ENCODE measurements at regions not wholly inside any gene's neighbourhood (a gene's known extent, or its start where the extent isn't known, plus 50 kb on each side); places are given as distances from the start of the nearest gene placed in this dataset.

GRCh38 chr11:112731538-112731937, 229.7 kb upstream of the NCAM1 start:
- Histone ChIP-seq H2AFZ (ENCODE audit: low read depth, low read length) (no peak overlapping the region), H3K9me3 (ENCODE audit: insufficient read depth, low read length) (no peaks in the 10 kb centered on the region), H4K20me1 (ENCODE audit: insufficient read depth, low read length) (no peaks in the 10 kb centered on the region), H3K4me1 (ENCODE audit: low read length) (no peaks in the 10 kb centered on the region), H3K4me3 (ENCODE audit: low read length) (no peak overlapping the region), H3K9ac (ENCODE audit: low read length) (no peak overlapping the region), H3K79me2 (ENCODE audit: low read length) (no peaks in the 10 kb centered on the region), H3K27me3 (ENCODE audit: low read depth, low read length) (peaks cover 10% of the 10 kb centered on the region; the same call in 1 of the 2 replicates), H3K4me2 (ENCODE audit: low read length) (no peak overlapping the region), H3K36me3 (replicated peaks; ENCODE audit: low read depth, low read length) (no peaks in the 10 kb centered on the region), H3K27ac (ENCODE audit: low read length) (no peak overlapping the region)
- TF ChIP-seq, protein P1, sequence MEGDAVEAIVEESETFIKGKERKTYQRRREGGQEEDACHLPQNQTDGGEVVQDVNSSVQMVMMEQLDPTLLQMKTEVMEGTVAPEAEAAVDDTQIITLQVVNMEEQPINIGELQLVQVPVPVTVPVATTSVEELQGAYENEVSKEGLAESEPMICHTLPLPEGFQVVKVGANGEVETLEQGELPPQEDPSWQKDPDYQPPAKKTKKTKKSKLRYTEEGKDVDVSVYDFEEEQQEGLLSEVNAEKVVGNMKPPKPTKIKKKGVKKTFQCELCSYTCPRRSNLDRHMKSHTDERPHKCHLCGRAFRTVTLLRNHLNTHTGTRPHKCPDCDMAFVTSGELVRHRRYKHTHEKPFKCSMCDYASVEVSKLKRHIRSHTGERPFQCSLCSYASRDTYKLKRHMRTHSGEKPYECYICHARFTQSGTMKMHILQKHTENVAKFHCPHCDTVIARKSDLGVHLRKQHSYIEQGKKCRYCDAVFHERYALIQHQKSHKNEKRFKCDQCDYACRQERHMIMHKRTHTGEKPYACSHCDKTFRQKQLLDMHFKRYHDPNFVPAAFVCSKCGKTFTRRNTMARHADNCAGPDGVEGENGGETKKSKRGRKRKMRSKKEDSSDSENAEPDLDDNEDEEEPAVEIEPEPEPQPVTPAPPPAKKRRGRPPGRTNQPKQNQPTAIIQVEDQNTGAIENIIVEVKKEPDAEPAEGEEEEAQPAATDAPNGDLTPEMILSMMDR (IDR thresholded peaks at IDR 0.05; ENCODE audit: low read depth, low read length) = no peak
- TF ChIP-seq EZH2phosphoT487 (IDR thresholded peaks at IDR 0.05; ENCODE audit: low read depth) = no peak

- no peaks in the 10 kb centered on the region for H3K36me3 ChIP-seq (replicated peaks; ENCODE audit: low read depth, low read length)
- H2AFZ ChIP-seq (ENCODE audit: low read depth, low read length) = no peak overlapping the region
- no peak overlapping the region for H3K27ac ChIP-seq (ENCODE audit: low read length)
- H4K20me1 ChIP-seq (ENCODE audit: insufficient read depth, low read length) = no peaks in the 10 kb centered on the region
- no peaks in the 10 kb centered on the region for H3K9me3 ChIP-seq (ENCODE audit: insufficient read depth, low read length)
- no peak overlapping the region for H3K4me3 ChIP-seq (ENCODE audit: low read length)
- TF ChIP-seq EZH2phosphoT487 (IDR thresholded peaks at IDR 0.05; ENCODE audit: low read depth) = no peak
- TF ChIP-seq, protein P1 (IDR thresholded peaks at IDR 0.05; ENCODE audit: low read depth, low read length) = no peak
- H3K9ac ChIP-seq (ENCODE audit: low read length) = no peak overlapping the region
- no peaks in the 10 kb centered on the region for H3K4me1 ChIP-seq (ENCODE audit: low read length)
- H3K79me2 ChIP-seq (ENCODE audit: low read length) = no peaks in the 10 kb centered on the region
- H3K27me3 ChIP-seq (ENCODE audit: low read depth, low read length) = peaks cover 10% of the 10 kb centered on the region; the same call in 1 of the 2 replicates
- no peak overlapping the region for H3K4me2 ChIP-seq (ENCODE audit: low read length)
Measured at GRCh38 chr11:112732031-112732430, 229.2 kb upstream of the NCAM1 start.

DNA sequence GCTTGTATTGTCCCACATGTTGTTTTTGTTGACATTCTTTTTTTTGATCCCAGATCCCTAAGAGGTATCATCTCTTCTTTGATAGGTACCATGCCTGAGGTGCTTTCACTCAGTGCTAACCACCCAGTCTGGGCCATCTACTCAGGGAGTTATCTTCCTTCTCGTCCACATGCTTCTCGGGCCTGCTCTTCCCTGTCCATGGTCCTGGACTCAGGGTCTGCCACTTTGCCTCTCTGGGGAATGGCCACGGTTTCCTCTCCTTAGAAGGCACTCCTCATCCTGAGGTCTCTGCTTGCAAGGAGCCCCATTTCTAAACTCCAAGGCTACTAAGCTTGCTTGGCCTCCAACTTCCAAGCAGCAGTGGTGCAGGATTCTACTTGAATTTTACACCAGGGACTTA, 227.0 kb upstream of the NCAM1 start:
- no peak overlapping the region for H3K4me2 ChIP-seq (ENCODE audit: low read length)

GRCh38 chr11:112735470-112735869, 225.8 kb upstream of the NCAM1 start:
- Histone ChIP-seq H3K9me3 (ENCODE audit: insufficient read depth, low read length) (no peaks in the 10 kb centered on the region), H3K9ac (ENCODE audit: low read length) (no peak overlapping the region), H3K4me3 (ENCODE audit: low read length) (no peak overlapping the region), H3K79me2 (ENCODE audit: low read length) (no peaks in the 10 kb centered on the region), H3K4me2 (ENCODE audit: low read length) (no peak overlapping the region), H3K27ac (ENCODE audit: low read length) (no peak overlapping the region), H3K36me3 (replicated peaks; ENCODE audit: low read depth, low read length) (no peaks in the 10 kb centered on the region), H3K4me1 (ENCODE audit: low read length) (no peaks in the 10 kb centered on the region), H3K27me3 (ENCODE audit: low read depth, low read length) (no peaks in the 10 kb centered on the region), H2AFZ (ENCODE audit: low read depth, low read length) (no peak overlapping the region), H4K20me1 (ENCODE audit: insufficient read depth, low read length) (no peaks in the 10 kb centered on the region)
- TF ChIP-seq, protein P1 (IDR thresholded peaks at IDR 0.05; ENCODE audit: low read depth, low read length) = no peak
- TF ChIP-seq EZH2phosphoT487 (IDR thresholded peaks at IDR 0.05; ENCODE audit: low read depth) = no peak

More for the DNA sequence above, 227.0 kb upstream of the NCAM1 start:
- no peaks in the 10 kb centered on the region for H3K36me3 ChIP-seq (replicated peaks; ENCODE audit: low read depth, low read length)
- H3K9me3 ChIP-seq (ENCODE audit: insufficient read depth, low read length) = no peaks in the 10 kb centered on the region
- H2AFZ ChIP-seq (ENCODE audit: low read depth, low read length) = no peak overlapping the region
- H3K9ac ChIP-seq (ENCODE audit: low read length) = no peak overlapping the region
- H3K4me3 ChIP-seq (ENCODE audit: low read length) = no peak overlapping the region
- TF ChIP-seq EZH2phosphoT487 (IDR thresholded peaks at IDR 0.05; ENCODE audit: low read depth) = no peak
- TF ChIP-seq, protein P1 (IDR thresholded peaks at IDR 0.05; ENCODE audit: low read depth, low read length) = no peak
- H4K20me1 ChIP-seq (ENCODE audit: insufficient read depth, low read length) = no peaks in the 10 kb centered on the region
- no peaks in the 10 kb centered on the region for H3K4me1 ChIP-seq (ENCODE audit: low read length)
- peaks cover under 1% of the 10 kb centered on the region; the same call in 1 of the 2 replicates for H3K27me3 ChIP-seq (ENCODE audit: low read depth, low read length)
- no peak overlapping the region for H3K27ac ChIP-seq (ENCODE audit: low read length)
- no peaks in the 10 kb centered on the region for H3K79me2 ChIP-seq (ENCODE audit: low read length)

Data from OCI-LY3 (cell line).